HCT116 (cell line): ENCODE measurements at regions not wholly inside any gene's neighbourhood (a gene's known extent, or its start where the extent isn't known, plus 50 kb on each side); places are given as distances from the start of the nearest gene placed in this dataset.

ENCODE experiments used
- YY1 ChIP-seq: IDR thresholded peaks from 2 replicates; pipeline ENCODE4 v1.6.1; 2011; ENCODE audit warnings: low read length, low read depth, moderate library complexity, mild to moderate bottlenecking; ENCODE audit not compliant: insufficient replicate concordance; ENCODE audit errors: extremely low read depth
- TF ChIP-seq, protein P1 (sequence below), 3 experiments: fragments of 200-600 bp in 1 of 3; sonication (generic) in 1 of 3; IDR thresholded peaks in 2 of 3; conservative IDR thresholded peaks in 1 of 3; 2 replicates each; pipeline ENCODE4 v1.5.1; 2012 to 2017; ENCODE audit warnings: low read depth in 2 of 3, low read length in 2 of 3, antibody characterized with exemption in 1 of 3, borderline replicate concordance in 1 of 3, control low read depth in 1 of 3, mild to moderate bottlenecking in 1 of 3, mixed read lengths in 1 of 3, mixed run types in 1 of 3, moderate library complexity in 1 of 3; ENCODE audit not compliant: insufficient read depth in 1 of 3
- TF ChIP-seq, protein P2 (sequence below): IDR thresholded peaks from 2 replicates; pipeline ENCODE4 v1.6.1; 2012

DNA sequence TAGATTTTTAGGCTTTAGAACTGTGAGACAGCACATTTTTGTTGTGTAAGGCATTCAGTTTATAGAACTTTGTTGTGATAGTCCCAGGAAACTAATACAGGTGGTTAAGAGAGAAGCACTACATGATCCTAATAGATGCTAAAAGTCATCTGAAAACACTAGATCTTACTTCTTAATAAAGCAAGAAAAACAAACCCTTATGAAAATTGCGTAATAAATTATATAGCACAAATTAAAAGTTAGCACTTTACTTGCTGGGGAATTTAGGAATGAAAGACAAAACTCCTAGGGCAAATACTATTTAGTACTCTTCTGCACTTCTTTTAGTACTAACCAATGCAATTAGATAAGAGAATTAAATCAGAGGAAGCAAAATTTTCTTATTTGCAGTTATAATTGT lies 163.3 kb upstream of the SHISA6 start:
- TF ChIP-seq, protein P1, sequence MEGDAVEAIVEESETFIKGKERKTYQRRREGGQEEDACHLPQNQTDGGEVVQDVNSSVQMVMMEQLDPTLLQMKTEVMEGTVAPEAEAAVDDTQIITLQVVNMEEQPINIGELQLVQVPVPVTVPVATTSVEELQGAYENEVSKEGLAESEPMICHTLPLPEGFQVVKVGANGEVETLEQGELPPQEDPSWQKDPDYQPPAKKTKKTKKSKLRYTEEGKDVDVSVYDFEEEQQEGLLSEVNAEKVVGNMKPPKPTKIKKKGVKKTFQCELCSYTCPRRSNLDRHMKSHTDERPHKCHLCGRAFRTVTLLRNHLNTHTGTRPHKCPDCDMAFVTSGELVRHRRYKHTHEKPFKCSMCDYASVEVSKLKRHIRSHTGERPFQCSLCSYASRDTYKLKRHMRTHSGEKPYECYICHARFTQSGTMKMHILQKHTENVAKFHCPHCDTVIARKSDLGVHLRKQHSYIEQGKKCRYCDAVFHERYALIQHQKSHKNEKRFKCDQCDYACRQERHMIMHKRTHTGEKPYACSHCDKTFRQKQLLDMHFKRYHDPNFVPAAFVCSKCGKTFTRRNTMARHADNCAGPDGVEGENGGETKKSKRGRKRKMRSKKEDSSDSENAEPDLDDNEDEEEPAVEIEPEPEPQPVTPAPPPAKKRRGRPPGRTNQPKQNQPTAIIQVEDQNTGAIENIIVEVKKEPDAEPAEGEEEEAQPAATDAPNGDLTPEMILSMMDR (IDR thresholded peaks at IDR 0.05 in 2 of 3, conservative IDR thresholded peaks at IDR 0.05 in 1 of 3; ENCODE audit: borderline replicate concordance in 1 of 3, insufficient read depth in 1 of 3, low read depth in 2 of 3, low read length in 2 of 3): no peak
- TF ChIP-seq, protein P2, sequence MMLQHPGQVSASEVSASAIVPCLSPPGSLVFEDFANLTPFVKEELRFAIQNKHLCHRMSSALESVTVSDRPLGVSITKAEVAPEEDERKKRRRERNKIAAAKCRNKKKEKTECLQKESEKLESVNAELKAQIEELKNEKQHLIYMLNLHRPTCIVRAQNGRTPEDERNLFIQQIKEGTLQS: no peak
- TF ChIP-seq YY1: no peak
